ENCODE measurements at regions not wholly inside any gene's neighbourhood (a gene's known extent, or its start where the extent isn't known, plus 50 kb on each side); places are given as distances from the start of the nearest gene placed in this dataset.

- TF ChIP-seq CTCF (IDR thresholded peaks at IDR 0.05) (no peak), POLR2A (IDR thresholded peaks at IDR 0.05) (no peak)
Observed at GRCh38 chr4:184533908-184534307, 59.6 kb upstream of the IRF2 start.

Measured in thyroid gland (tissue), 4 donors.